ENCODE measurements at regions not wholly inside any gene's neighbourhood (a gene's known extent, or its start where the extent isn't known, plus 50 kb on each side); places are given as distances from the start of the nearest gene placed in this dataset.

- peaks cover 4% of the 10 kb centered on the region for H3K36me3 Mint-ChIP-seq (ENCODE audit: low read depth)
- H3K27ac Mint-ChIP-seq: no peak overlapping the region
- no peaks in the 10 kb centered on the region for H3K4me1 Mint-ChIP-seq
- H3K27me3 Mint-ChIP-seq (ENCODE audit: low read depth): no peaks in the 10 kb centered on the region
- H3K4me3 Mint-ChIP-seq: no peak overlapping the region
- H3K9me3 Mint-ChIP-seq: peaks cover 15% of the 10 kb centered on the region
- no peak for TF ChIP-seq CTCF (IDR thresholded peaks at IDR 0.05; ENCODE audit: unreplicated experiment in 3 of 3)
These were observed 448.7 kb upstream of the TCF4 start for GRCh38 chr18:56036741-56037140.

- Mint-ChIP-seq H3K9me3 (peaks cover 15% of the 10 kb centered on the region), H3K36me3 (ENCODE audit: low read depth) (peaks cover 4% of the 10 kb centered on the region), H3K27me3 (ENCODE audit: low read depth) (no peaks in the 10 kb centered on the region), H3K27ac (no peak overlapping the region), H3K4me3 (no peak overlapping the region), H3K4me1 (no peaks in the 10 kb centered on the region)
- no peak for TF ChIP-seq CTCF (IDR thresholded peaks at IDR 0.05; ENCODE audit: unreplicated experiment in 3 of 3)
These were observed 447.6 kb upstream of the TCF4 start for GRCh38 chr18:56035546-56035945.

GRCh38 chr18:56034949-56035348 is 447.0 kb upstream of the TCF4 start:
- no peak overlapping the region for H3K27ac Mint-ChIP-seq
- H3K4me1 Mint-ChIP-seq: no peaks in the 10 kb centered on the region
- no peak for TF ChIP-seq CTCF (IDR thresholded peaks at IDR 0.05; ENCODE audit: unreplicated experiment in 3 of 3)
- H3K9me3 Mint-ChIP-seq: peaks cover 15% of the 10 kb centered on the region
- no peaks in the 10 kb centered on the region for H3K27me3 Mint-ChIP-seq (ENCODE audit: low read depth)
- H3K36me3 Mint-ChIP-seq (ENCODE audit: low read depth): peaks cover 4% of the 10 kb centered on the region
- H3K4me3 Mint-ChIP-seq: no peak overlapping the region

- H3K4me3 Mint-ChIP-seq: no peak overlapping the region
- H3K27me3 Mint-ChIP-seq (ENCODE audit: low read depth): no peaks in the 10 kb centered on the region
- peaks cover 4% of the 10 kb centered on the region for H3K36me3 Mint-ChIP-seq (ENCODE audit: low read depth)
- H3K9me3 Mint-ChIP-seq: peaks cover 15% of the 10 kb centered on the region
- H3K4me1 Mint-ChIP-seq: no peaks in the 10 kb centered on the region
- no peak overlapping the region for H3K27ac Mint-ChIP-seq
- TF ChIP-seq CTCF (IDR thresholded peaks at IDR 0.05; ENCODE audit: unreplicated experiment in 3 of 3): no peak
These were observed 442.1 kb upstream of the TCF4 start for GRCh38 chr18:56030060-56030459.

- peaks cover 3% of the 10 kb centered on the region for H3K9me3 Mint-ChIP-seq
- H3K36me3 Mint-ChIP-seq (ENCODE audit: low read depth): no peaks in the 10 kb centered on the region
- no peak overlapping the region for H3K4me3 Mint-ChIP-seq
- no peak overlapping the region for H3K27ac Mint-ChIP-seq
- no peak for TF ChIP-seq CTCF (IDR thresholded peaks at IDR 0.05; ENCODE audit: unreplicated experiment in 3 of 3)
- H3K4me1 Mint-ChIP-seq: no peaks in the 10 kb centered on the region
- H3K27me3 Mint-ChIP-seq (ENCODE audit: low read depth): no peaks in the 10 kb centered on the region
These were observed 440.5 kb upstream of the TCF4 start for GRCh38 chr18:56028514-56028913.

- no peak for TF ChIP-seq CTCF (IDR thresholded peaks at IDR 0.05; ENCODE audit: unreplicated experiment in 3 of 3)
- no peak overlapping the region for H3K27ac Mint-ChIP-seq
These were observed 438.5 kb upstream of the TCF4 start for GRCh38 chr18:56026509-56026908.

More at GRCh38 chr18:56026509-56026908, 438.5 kb upstream of the TCF4 start:
- H3K4me3 Mint-ChIP-seq: no peak overlapping the region
- H3K36me3 Mint-ChIP-seq (ENCODE audit: low read depth): no peaks in the 10 kb centered on the region
- H3K27me3 Mint-ChIP-seq (ENCODE audit: low read depth): no peaks in the 10 kb centered on the region
- H3K9me3 Mint-ChIP-seq: no peaks in the 10 kb centered on the region
- H3K4me1 Mint-ChIP-seq: no peaks in the 10 kb centered on the region

All from nephron (organoid).